ENCODE measurements at regions not wholly inside any gene's neighbourhood (a gene's known extent, or its start where the extent isn't known, plus 50 kb on each side); places are given as distances from the start of the nearest gene placed in this dataset.

- no peak overlapping the region for H3K4me3 ChIP-seq (ENCODE audit: low read length)
- H3K4me1 ChIP-seq (ENCODE audit: control insufficient read depth, low read length): no peaks in the 10 kb centered on the region
- no peak overlapping the region for H3K4me2 ChIP-seq (ENCODE audit: low read length)
- H3K9me3 ChIP-seq (ENCODE audit: control insufficient read depth, insufficient read depth, low read length): 0 out of 2 replicates have a peak, but pooled peaks cover 5% of the 10 kb centered on the region
- no peaks in the 10 kb centered on the region for H3K9me2 ChIP-seq (replicated peaks; ENCODE audit: control insufficient read depth, low read length)
- H3F3A ChIP-seq (ENCODE audit: control insufficient read depth, insufficient read depth): no peaks in the 10 kb centered on the region
- no peaks in the 10 kb centered on the region for H4K20me1 ChIP-seq (ENCODE audit: control insufficient read depth, insufficient read depth, low read depth, low read length)
- no peaks in the 10 kb centered on the region for H3K27me3 ChIP-seq (ENCODE audit: control insufficient read depth, low read length)
- H3K27ac ChIP-seq (ENCODE audit: low read depth, low read length): no peak overlapping the region
- H3K79me2 ChIP-seq (ENCODE audit: control insufficient read depth, low read length): no peaks in the 10 kb centered on the region
- no peak for TF ChIP-seq EZH2phosphoT487 (IDR thresholded peaks at IDR 0.05; ENCODE audit: borderline replicate concordance, low read length)
- TF ChIP-seq CTCF (IDR thresholded peaks at IDR 0.05; ENCODE audit: low read depth, low read length, poor library complexity, severe bottlenecking): no peak
- no peaks in the 10 kb centered on the region for H3K36me3 ChIP-seq (ENCODE audit: control insufficient read depth, low read length)
These were observed 1090.0 kb upstream of the ARRDC3 start for GRCh38 chr5:92472981-92473566.

- Histone ChIP-seq H3K4me3 (ENCODE audit: low read length) (no peak overlapping the region), H3K79me2 (ENCODE audit: control insufficient read depth, low read length) (no peaks in the 10 kb centered on the region), H3K9me2 (replicated peaks; ENCODE audit: control insufficient read depth, low read length) (no peaks in the 10 kb centered on the region), H3K27ac (ENCODE audit: low read depth, low read length) (no peak overlapping the region), H4K20me1 (ENCODE audit: control insufficient read depth, insufficient read depth, low read depth, low read length) (no peaks in the 10 kb centered on the region), H3F3A (ENCODE audit: control insufficient read depth, insufficient read depth) (no peaks in the 10 kb centered on the region), H3K4me1 (ENCODE audit: control insufficient read depth, low read length) (no peaks in the 10 kb centered on the region), H3K27me3 (ENCODE audit: control insufficient read depth, low read length) (no peaks in the 10 kb centered on the region), H3K4me2 (ENCODE audit: low read length) (no peak overlapping the region), H3K36me3 (ENCODE audit: control insufficient read depth, low read length) (no peaks in the 10 kb centered on the region), H3K9me3 (ENCODE audit: control insufficient read depth, insufficient read depth, low read length) (0 out of 2 replicates have a peak, but pooled peaks cover 5% of the 10 kb centered on the region)
- TF ChIP-seq EZH2phosphoT487 (IDR thresholded peaks at IDR 0.05; ENCODE audit: borderline replicate concordance, low read length) (no peak), CTCF (IDR thresholded peaks at IDR 0.05; ENCODE audit: low read depth, low read length, poor library complexity, severe bottlenecking) (no peak)
These were observed 1088.7 kb upstream of the ARRDC3 start for GRCh38 chr5:92471861-92472260.

GRCh38 chr5:92470770-92471169 lies 1087.7 kb upstream of the ARRDC3 start:
- Histone ChIP-seq H3K4me2 (ENCODE audit: low read length) (no peak overlapping the region), H3K9me2 (replicated peaks; ENCODE audit: control insufficient read depth, low read length) (no peaks in the 10 kb centered on the region), H3K4me1 (ENCODE audit: control insufficient read depth, low read length) (no peaks in the 10 kb centered on the region), H3K27ac (ENCODE audit: low read depth, low read length) (no peak overlapping the region), H3K27me3 (ENCODE audit: control insufficient read depth, low read length) (no peaks in the 10 kb centered on the region), H3K9me3 (ENCODE audit: control insufficient read depth, insufficient read depth, low read length) (0 out of 2 replicates have a peak, but pooled peaks cover 5% of the 10 kb centered on the region), H3K79me2 (ENCODE audit: control insufficient read depth, low read length) (no peaks in the 10 kb centered on the region), H4K20me1 (ENCODE audit: control insufficient read depth, insufficient read depth, low read depth, low read length) (no peaks in the 10 kb centered on the region), H3K36me3 (ENCODE audit: control insufficient read depth, low read length) (no peaks in the 10 kb centered on the region), H3F3A (ENCODE audit: control insufficient read depth, insufficient read depth) (no peaks in the 10 kb centered on the region), H3K4me3 (ENCODE audit: low read length) (no peak overlapping the region)
- peak; percentile 43 for TF ChIP-seq CTCF (IDR thresholded peaks at IDR 0.05; ENCODE audit: low read depth, low read length, poor library complexity, severe bottlenecking)
- TF ChIP-seq EZH2phosphoT487 (IDR thresholded peaks at IDR 0.05; ENCODE audit: borderline replicate concordance, low read length): no peak

Data from DOHH2 (cell line).